HL-60 (cell line): ENCODE measurements at regions not wholly inside any gene's neighbourhood (a gene's known extent, or its start where the extent isn't known, plus 50 kb on each side); places are given as distances from the start of the nearest gene placed in this dataset.

Source experiments
- DNase-seq, 2 experiments: peaks; one replicate each; pipeline ENCODE4 v3.0.0-alpha.2; 2010 to 2020; ENCODE audit warnings: low read depth in 1 of 2, low spot score in 1 of 2
- H3K27ac ChIP-seq: fragments of 250-450 bp; sonication (Bioruptor Pico); replicated peaks from 2 replicates; pipeline ENCODE4 v1.5.1; 2020; ENCODE audit warnings: mild to moderate bottlenecking, moderate library complexity
- H3K27me3 ChIP-seq: fragments of 250-450 bp; sonication (Bioruptor Pico); 2 replicates; pipeline ENCODE4 v1.5.1; 2021; ENCODE audit warnings: mild to moderate bottlenecking, moderate library complexity; ENCODE audit not compliant: insufficient read depth, poor library complexity, severe bottlenecking
- H3K4me3 ChIP-seq: replicated peaks from 2 replicates; pipeline ENCODE4 v1.5.1; 2011; ENCODE audit warnings: mild to moderate bottlenecking, control low read depth, low read length; ENCODE audit not compliant: insufficient read depth
- GABPA ChIP-seq: IDR thresholded peaks from 2 replicates; pipeline ENCODE4 v1.6.1; 2012; ENCODE audit warnings: low read depth
- POLR2AphosphoS5 ChIP-seq: IDR thresholded peaks from 2 replicates; pipeline ENCODE4 v1.6.1; 2012; ENCODE audit warnings: low read depth
- SPI1 ChIP-seq: IDR thresholded peaks from 2 replicates; pipeline ENCODE4 v1.6.1; 2012; ENCODE audit warnings: low read depth, mild to moderate bottlenecking, borderline replicate concordance
- TF ChIP-seq, protein P1 (sequence below): IDR thresholded peaks from one replicate; pipeline ENCODE4 v1.5.1; 2011; ENCODE audit warnings: low read length, control low read depth, inconsistent platforms; ENCODE audit not compliant: insufficient read depth
- TF ChIP-seq, protein P2 (sequence below): IDR thresholded peaks from 2 replicates; pipeline ENCODE4 v1.6.1; 2012; ENCODE audit warnings: low read depth; ENCODE audit not compliant: insufficient replicate concordance

DNA sequence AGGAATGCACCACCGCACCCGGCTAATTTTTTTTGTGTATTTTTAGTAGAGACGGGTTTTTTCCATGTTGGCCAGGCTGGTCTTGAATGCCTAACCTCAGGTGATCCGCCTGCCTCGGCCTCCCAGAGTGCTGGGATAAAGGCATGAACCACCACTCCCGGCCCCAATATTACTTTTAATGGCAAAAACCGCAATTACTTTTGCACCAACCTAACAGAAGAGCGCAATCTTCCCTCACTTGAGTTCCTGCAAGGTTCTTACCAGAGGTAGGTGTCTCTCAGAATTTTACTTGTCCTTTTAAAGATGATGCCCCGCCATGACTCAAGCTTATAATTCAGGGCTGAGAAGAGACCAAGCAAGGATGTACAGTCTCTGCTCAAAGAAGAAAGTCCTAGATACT, 1774.1 kb upstream of the PCDH20 start:
- TF ChIP-seq, protein P1, sequence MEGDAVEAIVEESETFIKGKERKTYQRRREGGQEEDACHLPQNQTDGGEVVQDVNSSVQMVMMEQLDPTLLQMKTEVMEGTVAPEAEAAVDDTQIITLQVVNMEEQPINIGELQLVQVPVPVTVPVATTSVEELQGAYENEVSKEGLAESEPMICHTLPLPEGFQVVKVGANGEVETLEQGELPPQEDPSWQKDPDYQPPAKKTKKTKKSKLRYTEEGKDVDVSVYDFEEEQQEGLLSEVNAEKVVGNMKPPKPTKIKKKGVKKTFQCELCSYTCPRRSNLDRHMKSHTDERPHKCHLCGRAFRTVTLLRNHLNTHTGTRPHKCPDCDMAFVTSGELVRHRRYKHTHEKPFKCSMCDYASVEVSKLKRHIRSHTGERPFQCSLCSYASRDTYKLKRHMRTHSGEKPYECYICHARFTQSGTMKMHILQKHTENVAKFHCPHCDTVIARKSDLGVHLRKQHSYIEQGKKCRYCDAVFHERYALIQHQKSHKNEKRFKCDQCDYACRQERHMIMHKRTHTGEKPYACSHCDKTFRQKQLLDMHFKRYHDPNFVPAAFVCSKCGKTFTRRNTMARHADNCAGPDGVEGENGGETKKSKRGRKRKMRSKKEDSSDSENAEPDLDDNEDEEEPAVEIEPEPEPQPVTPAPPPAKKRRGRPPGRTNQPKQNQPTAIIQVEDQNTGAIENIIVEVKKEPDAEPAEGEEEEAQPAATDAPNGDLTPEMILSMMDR, result no peak
- TF ChIP-seq SPI1 (no peak), POLR2AphosphoS5 (no peak), GABPA (no peak)
- TF ChIP-seq, protein P2, sequence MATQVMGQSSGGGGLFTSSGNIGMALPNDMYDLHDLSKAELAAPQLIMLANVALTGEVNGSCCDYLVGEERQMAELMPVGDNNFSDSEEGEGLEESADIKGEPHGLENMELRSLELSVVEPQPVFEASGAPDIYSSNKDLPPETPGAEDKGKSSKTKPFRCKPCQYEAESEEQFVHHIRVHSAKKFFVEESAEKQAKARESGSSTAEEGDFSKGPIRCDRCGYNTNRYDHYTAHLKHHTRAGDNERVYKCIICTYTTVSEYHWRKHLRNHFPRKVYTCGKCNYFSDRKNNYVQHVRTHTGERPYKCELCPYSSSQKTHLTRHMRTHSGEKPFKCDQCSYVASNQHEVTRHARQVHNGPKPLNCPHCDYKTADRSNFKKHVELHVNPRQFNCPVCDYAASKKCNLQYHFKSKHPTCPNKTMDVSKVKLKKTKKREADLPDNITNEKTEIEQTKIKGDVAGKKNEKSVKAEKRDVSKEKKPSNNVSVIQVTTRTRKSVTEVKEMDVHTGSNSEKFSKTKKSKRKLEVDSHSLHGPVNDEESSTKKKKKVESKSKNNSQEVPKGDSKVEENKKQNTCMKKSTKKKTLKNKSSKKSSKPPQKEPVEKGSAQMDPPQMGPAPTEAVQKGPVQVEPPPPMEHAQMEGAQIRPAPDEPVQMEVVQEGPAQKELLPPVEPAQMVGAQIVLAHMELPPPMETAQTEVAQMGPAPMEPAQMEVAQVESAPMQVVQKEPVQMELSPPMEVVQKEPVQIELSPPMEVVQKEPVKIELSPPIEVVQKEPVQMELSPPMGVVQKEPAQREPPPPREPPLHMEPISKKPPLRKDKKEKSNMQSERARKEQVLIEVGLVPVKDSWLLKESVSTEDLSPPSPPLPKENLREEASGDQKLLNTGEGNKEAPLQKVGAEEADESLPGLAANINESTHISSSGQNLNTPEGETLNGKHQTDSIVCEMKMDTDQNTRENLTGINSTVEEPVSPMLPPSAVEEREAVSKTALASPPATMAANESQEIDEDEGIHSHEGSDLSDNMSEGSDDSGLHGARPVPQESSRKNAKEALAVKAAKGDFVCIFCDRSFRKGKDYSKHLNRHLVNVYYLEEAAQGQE, result no peak
- no peak overlapping the region for H3K27ac ChIP-seq
- no peak overlapping the region for H3K4me3 ChIP-seq
- DNase-seq, result no peak
- H3K27me3 ChIP-seq, result no peaks in the 10 kb centered on the region

DNA sequence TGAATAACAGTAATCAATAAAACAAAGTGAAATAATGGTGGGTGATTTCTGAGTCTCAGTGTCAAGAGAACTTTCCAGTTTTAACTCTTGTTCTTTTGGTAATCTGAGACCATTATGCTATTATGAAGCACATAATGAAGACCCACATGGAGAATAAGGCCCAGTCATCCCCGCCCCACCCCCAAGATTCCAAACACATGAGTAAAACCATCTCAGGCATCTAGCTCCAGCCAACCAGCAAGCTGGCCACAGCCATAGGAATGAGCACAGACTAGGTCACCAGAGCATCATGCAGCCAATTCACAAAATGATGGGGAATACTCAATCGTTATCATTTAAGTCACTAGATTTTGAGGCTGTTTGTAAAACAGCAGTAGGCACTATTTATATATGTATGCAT, 1769.0 kb upstream of the PCDH20 start:
- no peak overlapping the region for H3K27ac ChIP-seq
- no peaks in the 10 kb centered on the region for H3K27me3 ChIP-seq
- TF ChIP-seq, protein P1, result no peak
- TF ChIP-seq POLR2AphosphoS5, result no peak
- no peak for TF ChIP-seq GABPA
- TF ChIP-seq SPI1, result no peak
- TF ChIP-seq, protein P2, result no peak
- no peak for DNase-seq
- H3K4me3 ChIP-seq, result no peak overlapping the region

DNA sequence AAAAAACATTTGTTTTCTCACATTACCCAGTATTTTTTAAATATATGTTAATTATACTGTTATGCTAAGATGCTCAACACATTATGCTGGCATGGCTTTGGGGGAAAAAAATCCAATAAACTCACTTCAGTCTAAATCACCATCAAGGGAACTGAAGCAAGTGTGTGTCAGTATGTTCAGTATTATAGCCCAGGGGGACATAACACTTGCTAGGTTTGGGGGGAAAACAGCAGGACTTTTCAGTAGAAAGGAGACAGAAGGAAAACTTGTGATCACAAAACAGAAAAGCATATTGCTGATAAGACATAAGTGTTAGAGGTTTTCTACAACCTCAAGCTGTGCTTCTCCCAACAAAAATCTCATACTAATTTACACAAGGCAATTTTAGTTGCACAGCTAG, 1759.9 kb upstream of the PCDH20 start:
- DNase-seq, result no peak
- Histone ChIP-seq H3K27me3 (no peaks in the 10 kb centered on the region), H3K27ac (no peak overlapping the region), H3K4me3 (no peak overlapping the region)
- TF ChIP-seq, protein P1, result no peak
- TF ChIP-seq SPI1 (no peak), GABPA (no peak), POLR2AphosphoS5 (no peak)
- TF ChIP-seq, protein P2, result no peak
